ENCODE measurements at regions not wholly inside any gene's neighbourhood (a gene's known extent, or its start where the extent isn't known, plus 50 kb on each side); places are given as distances from the start of the nearest gene placed in this dataset.
"Not testable (repeated sequence)": the region's sequence is repeated elsewhere in the genome, so short reads cannot be mapped to it uniquely, and the experiment has no call there.

DNA sequence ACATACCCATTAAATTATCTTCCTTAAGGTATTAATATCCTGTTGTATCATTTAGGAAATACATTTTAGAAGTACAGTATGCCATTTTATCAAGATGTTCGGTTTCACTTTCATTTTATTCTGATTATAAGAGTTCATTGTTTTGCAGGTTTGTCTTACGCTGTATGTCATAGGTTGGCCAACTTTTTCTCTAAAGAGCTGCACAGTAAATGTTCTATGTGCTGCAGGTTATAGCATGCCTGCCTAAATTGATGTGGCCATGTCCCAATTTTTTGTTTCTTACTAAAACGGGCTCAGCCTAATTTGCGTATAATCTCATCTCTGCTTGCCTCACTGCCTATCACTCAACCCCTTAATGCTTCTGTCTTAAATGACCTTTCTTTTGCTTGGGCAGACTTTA, 126.4 kb downstream of the USP22 start:
- no peak for DNase-seq

DNA sequence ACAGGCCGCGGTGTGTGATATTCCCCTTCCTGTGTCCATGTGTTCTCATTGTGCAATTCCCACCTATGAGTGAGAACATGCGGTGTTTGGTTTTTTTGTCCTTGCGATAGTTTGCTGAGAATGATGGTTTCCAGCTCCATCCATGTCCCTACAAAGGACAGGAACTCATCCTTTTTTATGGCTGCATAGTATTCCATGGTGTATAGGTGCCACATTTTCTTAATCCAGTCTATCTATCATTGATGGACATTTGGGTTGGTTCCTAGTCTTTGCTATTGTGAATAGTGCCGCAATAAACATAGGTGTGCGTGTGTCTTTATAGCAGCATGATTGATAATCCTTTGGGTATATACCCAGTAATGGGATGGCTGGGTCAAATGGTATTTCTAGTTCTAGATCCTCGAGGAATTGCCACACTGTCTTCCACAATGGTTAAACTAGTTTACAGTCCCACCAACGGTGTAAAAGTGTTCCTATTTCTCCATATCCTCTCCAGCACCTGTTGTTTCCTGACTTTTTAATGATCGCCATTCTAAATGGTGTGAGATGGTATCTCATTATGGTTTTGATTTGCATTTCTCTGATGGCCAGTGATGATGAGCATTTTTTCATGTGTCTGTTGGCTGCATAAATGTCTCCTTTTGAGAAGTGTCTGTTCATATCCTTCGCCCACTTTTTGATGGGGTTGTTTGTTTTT, 125.1 kb downstream of the USP22 start:
- DNase-seq: not testable (repeated sequence)

DNA sequence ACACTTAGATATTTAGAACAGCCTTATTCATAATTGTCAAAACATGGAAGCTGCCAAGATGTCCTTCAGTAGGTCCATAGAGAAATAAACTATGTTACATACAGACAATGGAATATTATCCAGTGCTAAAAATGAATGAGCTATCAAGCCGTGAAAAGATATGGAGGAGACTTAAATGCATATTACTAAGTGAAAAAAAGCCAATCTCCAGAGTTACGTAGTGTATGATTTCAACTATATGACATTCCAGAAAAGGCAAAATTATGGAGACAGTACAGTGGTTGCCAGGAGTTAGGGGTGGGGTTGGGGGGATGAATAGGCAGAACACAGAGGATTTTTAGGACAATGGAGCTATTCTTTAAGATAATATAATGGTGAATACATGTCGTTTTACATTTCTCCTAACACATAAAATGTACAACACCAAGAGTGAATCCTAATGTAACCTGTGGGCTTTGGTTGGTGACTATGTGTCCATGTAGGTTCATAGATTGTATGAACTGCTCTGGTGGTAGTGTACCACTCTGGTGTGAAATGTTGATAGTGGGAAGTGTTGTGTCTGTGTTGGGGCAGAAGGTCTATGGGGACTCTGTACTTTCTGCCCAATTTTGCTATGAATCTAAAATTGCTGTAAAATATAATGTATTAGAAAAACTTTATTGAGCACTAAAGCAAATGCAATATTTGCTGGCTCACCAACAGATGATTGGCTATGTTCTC, 122.6 kb downstream of the USP22 start:
- no peak for DNase-seq

DNA sequence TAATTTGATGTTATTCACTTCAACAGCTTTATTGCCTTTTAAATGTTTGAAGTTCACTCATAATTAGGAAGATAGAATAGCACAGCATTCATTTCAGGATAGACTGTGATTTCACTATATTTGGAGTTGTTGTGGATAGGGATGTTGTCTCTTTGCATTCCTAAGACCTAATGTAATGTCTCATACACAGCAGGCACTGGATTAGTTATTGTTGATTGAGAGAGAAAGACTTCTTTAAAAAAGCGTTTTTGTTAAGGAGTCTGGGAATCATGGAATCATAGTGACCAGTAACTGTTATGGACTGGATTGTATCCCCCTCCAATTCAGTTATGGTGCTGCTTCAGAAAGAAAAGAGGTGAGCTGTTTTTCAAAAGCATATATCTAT, 122.0 kb downstream of the USP22 start:
- DNase-seq: no peak

DNA sequence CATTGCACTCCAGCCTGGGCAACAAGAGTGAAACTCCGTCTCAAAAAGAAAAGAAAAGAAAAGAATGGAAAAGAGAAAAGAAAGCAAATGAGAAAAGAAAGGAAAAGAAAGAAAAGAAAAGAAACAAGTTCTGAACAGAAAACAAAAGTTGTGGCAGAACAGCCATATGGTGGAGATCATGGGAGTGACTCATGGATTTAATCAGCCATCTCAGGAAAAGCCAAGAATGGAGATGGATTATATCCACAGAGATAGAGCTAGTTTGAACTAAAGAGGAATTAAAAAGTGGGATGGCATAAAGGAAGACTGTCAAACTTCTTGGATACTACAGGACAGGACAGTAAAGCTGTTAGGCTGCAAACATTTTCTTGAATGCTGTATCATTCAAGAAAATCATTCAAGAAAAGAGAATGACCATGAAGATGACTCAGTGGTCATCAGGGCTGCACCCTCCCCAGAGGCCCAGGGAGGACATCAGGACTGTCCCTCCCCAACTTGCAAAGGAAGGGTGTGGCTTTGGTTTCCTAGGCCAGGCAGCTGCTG, 120.6 kb downstream of the USP22 start:
- DNase-seq: no peak

DNA sequence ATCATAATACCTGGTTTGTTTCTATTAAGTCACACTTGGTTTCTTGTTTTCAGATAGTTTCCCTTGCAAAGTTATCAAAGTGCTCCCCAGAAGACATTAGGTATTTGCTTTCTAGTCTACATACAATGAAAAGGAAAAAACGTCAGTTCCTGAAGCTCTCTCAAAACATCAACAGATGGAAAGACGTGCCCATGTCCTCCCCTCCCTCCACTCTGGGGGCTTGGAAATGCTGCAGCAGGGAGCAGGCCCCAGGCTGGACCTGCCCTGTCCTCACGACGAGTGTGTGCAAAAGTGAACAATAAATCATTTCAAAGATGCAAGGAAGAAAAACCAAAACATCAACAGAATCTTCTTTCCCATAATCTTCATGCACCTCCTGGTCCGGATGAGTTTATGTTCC, 118.5 kb downstream of the USP22 start:
- no peak for DNase-seq

DNA sequence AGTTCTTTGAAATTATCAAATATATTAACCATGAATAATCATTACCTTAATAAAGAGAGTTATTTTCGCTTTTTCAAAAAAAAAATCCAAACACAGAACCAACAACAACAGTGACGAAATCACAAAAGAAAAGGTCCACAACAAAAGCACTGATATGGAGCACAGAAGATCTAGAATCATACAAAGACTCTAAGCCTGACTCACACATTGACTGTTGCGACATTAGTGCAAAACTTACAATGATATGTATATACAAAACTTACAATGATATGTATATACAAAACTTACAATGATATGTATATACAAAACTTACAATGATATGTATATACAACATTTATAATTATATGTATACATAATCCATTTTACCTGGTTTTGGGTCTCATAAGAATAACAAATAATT, 117.7 kb downstream of the USP22 start:
- DNase-seq: no peak

DNA sequence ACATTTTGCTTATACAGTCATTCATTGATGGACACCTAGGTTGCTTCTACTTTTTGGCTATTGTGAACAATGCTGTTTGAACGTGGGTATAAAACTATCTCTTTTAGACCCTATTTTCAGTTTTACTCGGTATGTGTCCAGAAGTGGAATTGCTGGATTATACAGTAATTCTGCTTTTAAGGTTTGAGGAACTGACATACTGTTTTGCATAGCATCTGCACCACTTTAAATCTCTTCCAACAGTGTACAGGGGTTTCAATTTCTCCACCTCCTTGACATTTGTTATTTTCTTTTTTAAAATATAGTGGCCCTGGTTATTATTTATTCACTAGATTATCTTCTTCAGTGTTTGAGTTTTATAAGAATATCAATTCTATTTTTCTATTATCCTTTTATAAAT, 116.9 kb downstream of the USP22 start:
- no peak for DNase-seq

DNA sequence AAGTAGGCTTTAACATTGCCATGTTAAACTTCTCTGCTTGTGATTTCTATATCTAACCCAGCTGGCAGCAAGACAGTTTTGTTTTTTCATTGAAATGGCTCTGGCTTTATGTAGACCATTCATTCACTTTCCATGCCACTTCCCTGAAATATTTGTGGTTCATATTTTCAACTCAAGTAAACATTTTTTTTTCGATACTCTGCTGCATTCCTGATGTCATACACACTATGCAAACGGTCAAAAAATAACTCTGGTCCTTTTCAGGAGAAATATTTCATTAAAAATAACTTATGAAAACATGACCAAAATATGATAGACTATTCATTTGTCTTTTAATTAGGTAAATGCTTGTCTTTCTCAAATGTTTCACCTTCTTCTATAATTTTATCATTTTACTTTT, 116.3 kb downstream of the USP22 start:
- DNase-seq: no peak

DNA sequence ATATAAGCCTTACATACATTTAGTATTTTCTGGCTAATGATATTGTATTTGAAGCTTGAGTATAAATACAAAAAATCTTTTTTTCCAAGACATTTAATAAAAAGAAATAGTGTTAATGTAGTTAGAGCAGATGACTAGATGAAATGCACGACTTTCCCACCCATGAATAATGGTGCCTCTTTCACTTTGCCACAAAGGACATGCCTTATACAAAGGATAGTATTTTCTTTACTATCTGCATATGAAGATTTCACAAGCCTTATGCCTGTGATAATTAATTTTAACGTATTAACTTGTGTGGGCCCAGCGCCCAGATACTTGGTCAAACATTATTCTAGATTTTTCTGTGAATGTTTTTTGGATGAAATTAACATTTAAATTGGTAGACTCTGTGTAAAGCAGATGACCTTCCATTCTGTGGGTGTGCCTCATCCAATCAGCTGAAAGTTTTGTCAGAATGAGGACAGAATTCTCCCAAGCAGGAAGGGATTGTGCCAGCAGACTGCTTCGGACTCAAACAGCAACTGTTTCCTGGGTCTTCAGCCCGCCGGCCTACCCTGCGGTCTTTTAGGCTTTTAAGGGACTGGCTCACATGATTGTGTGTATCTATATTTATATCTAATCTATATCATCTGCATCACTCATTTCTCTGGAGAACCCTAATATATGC, 115.4 kb downstream of the USP22 start:
- no peak for DNase-seq

DNA sequence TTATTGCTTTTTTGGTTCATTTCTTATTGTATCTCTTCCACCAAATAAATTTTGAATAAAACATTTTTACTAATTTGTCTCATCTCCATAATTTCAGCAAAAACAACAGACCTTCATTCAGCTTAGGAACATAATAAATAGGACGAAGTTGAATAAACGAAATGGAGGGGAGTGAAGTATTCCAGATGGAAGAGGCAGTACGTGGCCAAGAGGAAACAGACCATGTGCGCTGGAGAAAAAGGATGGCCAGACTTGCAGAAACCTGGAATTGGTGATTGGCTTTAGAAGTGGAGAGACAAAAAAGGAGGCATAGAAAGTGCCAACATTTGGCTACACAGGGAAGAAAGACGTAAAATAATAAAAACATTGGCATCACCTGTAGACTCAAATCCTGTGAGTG, 113.5 kb downstream of the USP22 start:
- DNase-seq: no peak

DNA sequence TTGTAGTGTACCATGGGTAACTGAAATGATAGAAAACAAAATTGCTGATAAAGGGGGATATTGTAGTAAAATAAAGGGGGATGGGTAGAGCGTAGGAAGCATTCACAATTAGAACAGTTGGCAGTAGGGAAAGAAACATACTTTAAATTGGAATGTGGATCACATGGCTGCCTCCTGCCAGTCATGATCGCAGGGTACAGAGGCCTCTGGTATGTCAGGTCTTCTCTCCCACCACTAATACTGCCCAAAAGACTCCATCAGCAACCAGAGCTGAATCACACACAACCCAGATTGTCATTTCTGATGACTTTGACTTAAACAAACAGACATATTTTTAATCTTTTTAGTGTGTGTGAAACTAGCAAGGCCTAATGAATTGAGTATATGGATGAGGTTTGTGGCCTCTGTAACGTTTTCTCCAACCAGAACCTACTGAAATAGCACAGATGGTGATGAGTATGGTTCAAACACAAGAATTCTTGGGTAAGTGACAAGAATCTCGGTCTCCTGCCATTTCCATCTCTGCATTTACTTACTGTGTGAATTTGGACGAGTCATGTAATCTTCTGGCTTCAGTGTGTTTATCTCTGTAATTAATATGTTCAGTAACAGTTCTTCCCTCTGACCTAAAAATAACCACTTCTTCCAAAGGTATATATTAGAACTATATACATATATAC, 112.6 kb downstream of the USP22 start:
- no peak for DNase-seq

DNA sequence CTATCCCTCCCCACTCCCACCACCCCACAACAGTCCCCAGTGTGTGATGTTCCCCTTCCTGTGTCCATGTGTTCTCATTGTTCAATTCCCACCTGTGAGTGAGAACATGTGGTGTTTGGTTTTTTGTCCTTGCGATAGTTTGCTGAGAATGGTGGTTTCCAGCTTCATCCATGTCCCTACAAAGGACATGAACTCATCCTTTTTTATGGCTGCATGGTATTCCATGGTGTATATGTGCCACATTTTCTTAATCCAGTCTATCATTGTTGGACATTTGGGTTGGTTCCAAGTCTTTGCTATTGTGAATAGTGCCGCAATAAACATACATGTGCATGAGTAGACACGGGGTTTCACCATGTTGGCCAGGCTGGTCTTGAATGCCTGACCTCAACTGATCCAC, 109.8 kb downstream of the USP22 start:
- not testable (repeated sequence) for DNase-seq

DNA sequence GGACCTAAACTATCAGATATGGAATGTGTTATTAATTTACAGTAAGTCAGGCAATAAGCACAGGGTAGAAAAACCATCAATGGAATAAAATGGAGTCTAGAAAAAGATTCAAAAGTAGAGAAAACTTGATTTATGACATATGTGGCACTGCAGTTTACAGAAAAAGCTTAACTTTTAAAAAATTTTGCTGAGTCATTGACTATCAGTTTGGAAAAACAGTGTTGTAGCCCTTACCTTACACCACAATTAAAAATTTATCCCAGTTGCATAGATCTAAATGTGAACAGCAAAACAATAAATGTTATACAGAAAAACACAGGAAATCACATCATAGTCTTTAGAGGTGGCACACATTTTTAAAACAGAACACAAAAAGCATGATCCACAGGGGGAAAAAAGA, 108.5 kb downstream of the USP22 start:
- DNase-seq: no peak

DNA sequence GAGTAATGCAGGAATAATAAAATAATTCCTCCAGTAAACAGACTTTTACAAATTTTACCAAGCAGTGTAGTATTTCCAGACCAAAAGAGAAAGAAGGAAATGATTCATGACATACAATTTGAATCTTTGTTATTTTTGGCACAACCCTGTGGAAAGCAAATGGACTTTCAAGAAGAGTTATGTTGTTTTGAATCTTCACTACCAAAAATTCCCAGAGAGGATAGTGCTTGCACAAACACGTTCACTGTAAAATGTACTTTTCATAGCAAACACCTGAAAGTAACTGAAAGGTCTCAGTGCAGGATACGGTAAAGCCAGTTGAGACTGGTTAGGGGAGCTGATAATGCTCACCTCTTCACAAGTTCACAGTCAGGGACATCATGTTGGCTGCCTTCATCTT, 107.1 kb downstream of the USP22 start:
- no peak for DNase-seq

DNA sequence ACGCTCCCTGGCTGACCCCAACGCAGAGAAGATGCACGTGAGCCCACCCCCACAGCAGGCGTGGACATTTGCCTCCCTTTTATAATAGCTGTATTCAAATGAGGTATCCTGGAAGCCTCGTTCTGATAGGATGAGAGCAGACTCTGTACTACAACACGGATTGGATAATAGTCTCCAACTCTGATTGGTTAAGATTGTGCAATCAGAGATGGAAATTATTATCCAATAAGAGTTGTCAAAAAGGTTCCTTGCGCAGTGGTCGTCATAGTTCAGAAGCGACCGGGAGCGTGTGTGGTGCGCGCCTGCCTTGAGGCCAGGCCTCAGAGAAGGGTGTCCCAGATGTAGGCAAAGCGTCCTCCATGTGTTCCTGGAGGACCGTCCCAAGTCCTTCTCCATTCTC, 104.6 kb downstream of the USP22 start:
- DNase-seq: no peak

DNA sequence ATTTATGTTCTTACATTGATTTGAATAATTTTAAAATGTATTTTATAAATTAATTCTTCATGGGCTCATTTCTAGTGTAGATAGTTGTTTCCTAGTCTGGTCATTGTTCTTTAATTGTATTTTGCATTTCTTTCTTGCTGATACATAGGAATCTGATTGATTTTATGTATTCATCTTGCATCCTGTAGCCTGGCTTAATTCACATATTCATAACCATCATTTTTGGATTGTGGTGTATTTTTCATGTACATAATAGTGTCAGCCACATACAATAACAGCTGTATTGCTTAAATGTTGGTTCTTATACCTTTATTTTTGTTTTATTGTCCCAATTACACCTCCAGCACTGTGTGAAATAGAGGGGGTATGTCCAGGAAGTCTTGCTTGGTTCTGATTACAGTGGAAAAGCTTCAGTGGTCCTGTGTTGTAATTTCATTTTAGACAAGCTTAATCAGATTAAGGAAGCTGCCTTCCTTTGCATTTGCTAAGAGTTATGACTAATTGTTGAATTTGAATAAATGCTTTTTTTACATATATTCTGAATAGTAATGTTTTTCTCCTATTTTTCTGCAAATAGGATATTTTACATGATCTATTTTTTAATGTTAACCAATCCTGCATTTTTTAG, 103.7 kb downstream of the USP22 start:
- DNase-seq: no peak

DNA sequence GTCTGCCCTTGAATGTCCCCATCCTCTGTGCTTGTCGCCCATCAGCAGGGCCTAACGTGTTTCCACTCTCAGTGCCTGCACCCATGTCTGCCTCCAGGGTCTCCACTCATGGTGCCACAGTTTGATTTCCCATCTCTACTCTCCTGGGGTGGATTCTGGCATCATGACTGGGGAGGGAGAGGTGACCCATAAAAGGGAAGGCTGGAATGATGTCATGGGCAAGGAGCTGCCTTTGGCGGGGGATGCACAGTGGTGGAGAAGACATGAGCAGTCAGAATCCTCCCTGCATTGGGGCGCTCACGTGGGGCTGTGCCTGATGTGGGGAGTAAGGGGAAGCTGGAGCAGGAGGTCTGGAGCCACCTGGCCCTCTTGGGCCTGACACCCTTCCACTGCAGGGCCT, 100.9 kb downstream of the USP22 start:
- DNase-seq: no peak

DNA sequence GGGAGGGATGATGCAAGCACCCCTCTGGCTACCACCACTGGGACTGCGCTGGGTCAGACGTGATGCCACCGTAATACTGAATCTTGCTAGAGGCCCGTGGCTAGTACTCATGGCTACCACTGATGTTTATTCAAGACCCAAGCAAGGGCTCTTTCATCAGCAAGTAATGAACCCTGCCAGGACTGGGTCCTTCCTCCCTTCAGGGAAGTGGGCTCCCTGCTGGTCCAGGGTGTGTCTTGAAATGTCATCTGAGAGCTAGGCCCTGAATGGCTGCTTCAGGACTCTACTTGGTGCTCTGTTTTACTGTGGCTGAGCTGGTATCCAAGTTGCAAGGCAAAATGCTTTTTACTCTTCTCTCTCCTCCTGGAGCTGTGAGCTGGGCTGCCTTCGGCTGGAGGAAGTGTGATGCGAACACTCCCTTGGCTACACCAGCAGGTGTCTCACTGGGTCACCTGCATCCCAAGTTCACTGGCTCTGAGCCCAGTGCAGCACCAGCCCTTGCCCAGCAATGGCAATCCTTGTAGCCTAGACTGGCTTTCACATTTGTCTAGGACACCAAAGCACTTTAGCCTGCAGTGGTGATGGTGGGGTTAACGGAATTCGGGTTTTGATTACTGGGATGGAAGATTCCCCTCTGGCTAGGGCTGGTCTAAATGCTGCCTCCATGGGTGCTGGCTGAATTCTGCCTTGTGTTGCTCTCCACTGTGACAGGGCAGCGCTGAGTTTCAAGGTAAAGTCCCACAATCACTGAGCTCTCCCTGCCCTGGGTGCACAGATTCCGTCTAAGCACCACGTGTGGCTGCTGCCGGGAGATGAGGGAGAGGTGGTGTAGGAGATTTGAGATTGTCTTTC, 98.6 kb downstream of the USP22 start:
- peak; percentile 16 for DNase-seq

DNA sequence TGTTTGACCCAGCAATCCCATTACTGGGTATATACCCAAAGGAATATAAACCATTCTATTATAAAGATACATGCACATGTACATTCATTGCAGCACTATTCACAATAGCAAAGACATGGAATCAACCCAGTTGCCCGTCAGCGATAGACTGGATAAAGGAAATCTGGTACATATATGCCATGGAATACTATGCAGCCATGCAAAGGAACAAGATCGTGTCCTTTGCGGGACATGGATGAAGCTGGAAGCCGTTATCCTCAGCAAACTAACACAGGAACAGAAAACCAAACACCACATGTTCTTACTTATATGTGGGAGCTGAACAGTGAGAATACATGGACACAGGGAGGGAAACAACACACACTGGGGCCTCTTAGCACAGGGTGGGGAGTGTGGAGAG, 95.1 kb downstream of the USP22 start:
- DNase-seq: not testable (repeated sequence)

DNA sequence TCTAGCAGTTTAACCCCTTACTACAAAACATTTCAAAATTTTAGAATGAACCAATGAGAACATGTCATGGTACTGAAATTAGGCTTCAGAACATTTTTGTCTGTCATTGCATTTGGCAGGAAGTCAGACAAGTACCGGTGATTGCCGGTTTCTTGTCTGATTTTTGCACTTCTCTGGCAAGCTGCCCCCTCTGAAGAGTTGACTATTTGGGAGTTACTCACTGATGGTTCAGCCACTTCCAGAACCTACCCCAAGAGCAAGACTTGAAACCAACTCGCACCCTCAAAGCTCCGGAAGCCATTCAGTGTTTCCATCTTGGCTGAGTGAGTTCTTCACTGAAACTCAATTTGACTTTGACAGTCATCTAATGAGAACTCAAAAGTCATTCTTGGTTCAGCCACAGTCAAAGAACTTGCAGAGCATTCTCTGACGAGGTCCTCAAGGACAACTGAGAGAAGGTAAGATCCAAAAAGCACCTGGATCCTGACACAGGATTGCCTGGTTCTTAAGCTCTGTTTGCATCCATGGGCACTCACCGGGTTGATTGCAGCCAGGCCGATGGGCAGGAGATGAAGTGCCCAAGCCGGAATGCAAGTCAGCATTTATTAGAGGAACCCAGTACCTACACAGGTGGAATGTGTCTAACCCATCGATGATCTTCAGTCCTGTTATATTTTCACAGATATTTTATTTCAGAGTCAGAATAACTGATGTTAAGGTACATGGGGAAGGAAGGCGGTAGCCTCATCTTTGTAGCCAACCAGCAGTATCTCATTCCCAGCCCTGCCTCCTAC, 93.6 kb downstream of the USP22 start:
- no peak for DNase-seq
